ENCODE measurements at regions not wholly inside any gene's neighbourhood (a gene's known extent, or its start where the extent isn't known, plus 50 kb on each side); places are given as distances from the start of the nearest gene placed in this dataset.

DNA sequence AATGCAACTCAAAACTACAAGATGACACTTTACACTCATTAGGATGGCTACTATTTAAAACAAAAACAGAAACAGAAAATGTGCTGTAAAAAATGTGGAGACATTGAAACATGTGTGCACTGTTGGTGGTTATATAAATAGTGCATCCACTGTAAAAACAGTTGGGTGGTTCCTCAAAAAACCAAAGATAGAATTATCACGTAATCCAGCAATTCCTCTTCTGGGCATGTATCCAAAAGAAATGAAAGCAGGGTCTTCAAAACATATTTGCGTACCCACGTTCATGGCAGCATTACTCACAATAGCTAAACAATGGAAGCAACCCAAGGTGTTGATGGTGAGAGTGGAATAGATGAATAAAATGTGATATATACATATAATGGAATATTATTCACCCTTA is 967.2 kb downstream of the TRAM1L1 start:
- TF ChIP-seq, protein P1, sequence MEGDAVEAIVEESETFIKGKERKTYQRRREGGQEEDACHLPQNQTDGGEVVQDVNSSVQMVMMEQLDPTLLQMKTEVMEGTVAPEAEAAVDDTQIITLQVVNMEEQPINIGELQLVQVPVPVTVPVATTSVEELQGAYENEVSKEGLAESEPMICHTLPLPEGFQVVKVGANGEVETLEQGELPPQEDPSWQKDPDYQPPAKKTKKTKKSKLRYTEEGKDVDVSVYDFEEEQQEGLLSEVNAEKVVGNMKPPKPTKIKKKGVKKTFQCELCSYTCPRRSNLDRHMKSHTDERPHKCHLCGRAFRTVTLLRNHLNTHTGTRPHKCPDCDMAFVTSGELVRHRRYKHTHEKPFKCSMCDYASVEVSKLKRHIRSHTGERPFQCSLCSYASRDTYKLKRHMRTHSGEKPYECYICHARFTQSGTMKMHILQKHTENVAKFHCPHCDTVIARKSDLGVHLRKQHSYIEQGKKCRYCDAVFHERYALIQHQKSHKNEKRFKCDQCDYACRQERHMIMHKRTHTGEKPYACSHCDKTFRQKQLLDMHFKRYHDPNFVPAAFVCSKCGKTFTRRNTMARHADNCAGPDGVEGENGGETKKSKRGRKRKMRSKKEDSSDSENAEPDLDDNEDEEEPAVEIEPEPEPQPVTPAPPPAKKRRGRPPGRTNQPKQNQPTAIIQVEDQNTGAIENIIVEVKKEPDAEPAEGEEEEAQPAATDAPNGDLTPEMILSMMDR (IDR thresholded peaks at IDR 0.05): no peak
- no peak for TF ChIP-seq POLR2A (IDR thresholded peaks at IDR 0.05)
- no peak for TF ChIP-seq EP300 (IDR thresholded peaks at IDR 0.05)

All from tibial nerve (tissue), 4 donors.